ENCODE measurements at regions not wholly inside any gene's neighbourhood (a gene's known extent, or its start where the extent isn't known, plus 50 kb on each side); places are given as distances from the start of the nearest gene placed in this dataset.

GRCh38 chr11:22552885-22553284 is 72.7 kb downstream of the FANCF start:
- Histone ChIP-seq H2AK5ac (ENCODE audit: low read depth, low read length) (no peak overlapping the region), H3K4ac (replicated peaks; ENCODE audit: insufficient read length, low read depth, low read length) (no peak overlapping the region), H3K79me2 (ENCODE audit: control insufficient read depth in 1 of 2, insufficient read depth in 2 of 2, low read length in 2 of 2) (no peaks in the 10 kb centered on the region), H3K14ac (ENCODE audit: insufficient read length) (no peak overlapping the region), H4K91ac (replicated peaks; ENCODE audit: insufficient read length, low read length) (no peak overlapping the region), H3K23ac (ENCODE audit: insufficient read length) (no peak overlapping the region), H3K27ac (ENCODE audit: low read depth, low read length) (no peak overlapping the region), H2BK20ac (ENCODE audit: low read length) (no peak overlapping the region), H2BK5ac (ENCODE audit: low read depth, low read length) (no peak overlapping the region), H3K23me2 (ENCODE audit: low read depth, low read length) (no peaks in the 10 kb centered on the region), H3K9me3 (ENCODE audit: insufficient read depth in 2 of 2, low read depth in 1 of 2, low read length in 1 of 2) (no peaks in the 10 kb centered on the region), H2AFZ (ENCODE audit: low read length) (no peak overlapping the region), H2BK120ac (replicated peaks; ENCODE audit: low read depth, low read length) (no peak overlapping the region), H4K20me1 (replicated peaks in 1 of 2; ENCODE audit: control insufficient read depth in 1 of 2, insufficient read depth in 2 of 2, low read length in 2 of 2) (no peaks in the 10 kb centered on the region), H4K5ac (ENCODE audit: insufficient read length, low read depth, low read length) (no peak overlapping the region), H2BK12ac (ENCODE audit: low read depth, low read length) (no peak overlapping the region), H4K8ac (ENCODE audit: extremely low read depth, insufficient read depth, low read length) (no peak overlapping the region), H3K18ac (ENCODE audit: extremely low read depth, low read length) (no peak overlapping the region), H3K9ac (replicated peaks in 1 of 4; ENCODE audit: extremely low read depth in 1 of 4, low read depth in 3 of 4, low read length in 3 of 4) (no peak overlapping the region), H3K4me3 (ENCODE audit: extremely low read depth in 1 of 4, insufficient read depth in 2 of 4, low read depth in 3 of 4, low read length in 4 of 4) (no peak overlapping the region), H3K4me1 (replicated peaks in 1 of 4; ENCODE audit: control insufficient read depth in 3 of 4, insufficient read depth in 4 of 4, low read length in 3 of 4) (no peaks in the 10 kb centered on the region; a peak in 2 of 7 replicates), H3K79me1 (ENCODE audit: low read depth, low read length) (no peaks in the 10 kb centered on the region), H3K4me2 (ENCODE audit: insufficient read depth in 1 of 2, low read depth in 2 of 2, low read length in 2 of 2) (no peak overlapping the region), H2BK15ac (ENCODE audit: low read length) (no peak overlapping the region), H3K36me3 (ENCODE audit: control insufficient read depth in 2 of 4, insufficient read depth in 4 of 4, low read length in 3 of 4) (no peaks in the 10 kb centered on the region), H3K27me3 (replicated peaks in 1 of 4; ENCODE audit: control insufficient read depth in 3 of 4, extremely low read depth in 1 of 4, insufficient read depth in 3 of 4, low read length in 3 of 4) (no peaks in the 10 kb centered on the region), H3K56ac (replicated peaks; ENCODE audit: insufficient read length, low read depth, low read length) (no peak overlapping the region)
- TF ChIP-seq CTBP2 (IDR thresholded peaks at IDR 0.05; ENCODE audit: borderline replicate concordance, insufficient read depth, insufficient read length, low read length) (no peak), CBX5 (IDR thresholded peaks at IDR 0.05; ENCODE audit: low read depth, low read length) (no peak), TCF12 (IDR thresholded peaks at IDR 0.05; ENCODE audit: low read depth, low read length) (no peak), SRF (IDR thresholded peaks at IDR 0.05; ENCODE audit: low read depth, low read length) (no peak)
- ChIA-PET CTCF (ENCODE audit: partially characterized antibody) (interaction anchor here (1.3 kb wide), 3 partner anchors 10 to 248 kb away, joined by 3 to 7 read pairs (median 5); no protein-coding TSS in a partner anchor), POLR2A (ENCODE audit: partially characterized antibody) (interaction anchor here (1.0 kb wide), 1 partner anchor 73 kb away, joined by 3 read pairs; no protein-coding TSS in a partner anchor)
- 67% methylated on average over 2 of the region's 2 CpGs; no CpG with 5 or more reads in 1 of the 2 experiments for WGBS, 2 experiments (ENCODE audit: extremely low coverage in 1 of 2, insufficient coverage in 1 of 2, insufficient read length in 1 of 2, insufficient replicate concordance in 2 of 2, low coverage in 1 of 2, low lambda C conversion rate in 2 of 2, missing lambda C conversion rate in 1 of 2)
- no peak for FAIRE-seq
- DNase-seq (ENCODE audit: low read depth in 1 of 2, low spot score in 2 of 2) = no peak

All from H1 (cell line).